ENCODE measurements at regions not wholly inside any gene's neighbourhood (a gene's known extent, or its start where the extent isn't known, plus 50 kb on each side); places are given as distances from the start of the nearest gene placed in this dataset.
"Not testable (repeated sequence)": the region's sequence is repeated elsewhere in the genome, so short reads cannot be mapped to it uniquely, and the experiment has no call there.

DNA sequence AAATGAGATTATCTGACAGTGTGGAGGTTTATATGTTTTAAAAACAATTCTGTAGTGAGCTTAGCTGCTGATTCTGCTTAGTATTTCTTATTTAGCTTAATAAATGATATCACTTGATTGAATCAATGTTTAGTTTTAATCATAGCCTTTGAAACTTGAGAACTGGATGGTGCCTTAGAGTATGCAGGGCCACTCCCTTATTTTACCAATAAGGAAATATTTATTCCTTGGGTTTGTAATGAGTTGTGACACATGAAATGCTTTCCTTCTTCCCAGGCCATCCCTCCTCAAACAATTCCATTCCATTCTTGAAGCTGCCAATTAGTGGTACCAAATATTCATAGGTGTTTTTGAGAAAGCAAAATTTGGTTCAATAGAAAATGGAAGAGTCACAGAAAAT lies 183.8 kb upstream of the DCC start:
- DNase-seq (ENCODE audit: low read depth in 2 of 3, low spot score in 1 of 3): no peak

DNA sequence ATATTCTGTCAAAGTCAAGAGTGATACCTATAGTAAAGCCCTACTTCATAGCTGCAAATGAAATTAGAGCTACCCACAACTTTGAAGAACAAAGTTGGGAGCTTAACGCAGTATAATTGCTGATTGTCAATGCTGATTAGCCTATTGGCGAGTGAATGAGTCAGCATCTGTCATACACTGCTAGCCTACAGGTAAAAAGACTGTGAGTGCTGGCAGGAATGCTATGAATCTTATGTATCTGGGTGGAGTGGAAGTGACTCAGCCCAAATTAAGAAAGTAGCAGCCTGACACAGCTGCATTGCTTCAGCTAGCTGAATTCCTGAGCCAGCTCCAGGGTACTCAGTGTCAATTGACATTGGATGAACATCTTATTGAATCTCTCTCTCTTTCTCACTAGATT lies 179.4 kb upstream of the DCC start:
- DNase-seq (ENCODE audit: low read depth in 2 of 3, low spot score in 1 of 3): no peak

DNA sequence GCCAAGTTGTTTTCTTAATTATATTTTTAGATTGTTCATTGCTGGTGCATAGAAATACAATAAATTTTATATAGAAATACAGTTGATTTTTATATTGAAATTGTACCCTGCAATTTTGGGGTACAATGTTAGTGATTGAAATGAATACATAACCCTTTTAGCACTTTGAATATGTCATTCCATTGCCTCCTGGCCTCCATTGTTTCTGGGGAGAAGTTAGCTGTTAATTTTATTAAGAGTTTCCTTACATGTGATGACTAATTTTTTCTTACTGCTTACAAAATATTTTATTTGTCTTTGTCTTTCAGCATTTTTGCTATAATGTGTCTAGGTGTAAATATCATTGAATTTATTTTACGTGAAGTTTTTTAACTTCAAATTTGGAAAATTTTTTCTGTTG lies 176.5 kb upstream of the DCC start:
- DNase-seq (ENCODE audit: low read depth in 2 of 3, low spot score in 1 of 3): no peak

DNA sequence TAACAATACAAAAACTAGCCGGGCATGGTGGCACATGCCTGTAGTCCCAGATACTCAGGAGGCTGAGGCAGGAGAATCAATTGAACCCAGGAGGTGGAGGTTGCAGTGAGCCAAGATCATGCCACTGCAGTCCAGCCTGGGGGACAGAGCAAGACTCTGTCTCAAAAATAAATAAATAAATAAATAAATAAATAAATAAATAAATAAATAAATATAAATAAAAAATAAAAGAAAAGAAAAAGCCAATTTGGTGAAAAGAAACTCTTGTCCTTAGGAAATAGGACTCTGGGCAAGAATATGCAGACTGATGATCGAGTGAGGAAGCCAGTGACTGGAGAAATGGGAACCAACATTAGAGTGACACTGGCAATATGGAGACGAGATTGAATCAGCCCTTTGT lies 171.9 kb upstream of the DCC start:
- DNase-seq (ENCODE audit: low read depth in 2 of 3, low spot score in 1 of 3): not testable (repeated sequence)

DNA sequence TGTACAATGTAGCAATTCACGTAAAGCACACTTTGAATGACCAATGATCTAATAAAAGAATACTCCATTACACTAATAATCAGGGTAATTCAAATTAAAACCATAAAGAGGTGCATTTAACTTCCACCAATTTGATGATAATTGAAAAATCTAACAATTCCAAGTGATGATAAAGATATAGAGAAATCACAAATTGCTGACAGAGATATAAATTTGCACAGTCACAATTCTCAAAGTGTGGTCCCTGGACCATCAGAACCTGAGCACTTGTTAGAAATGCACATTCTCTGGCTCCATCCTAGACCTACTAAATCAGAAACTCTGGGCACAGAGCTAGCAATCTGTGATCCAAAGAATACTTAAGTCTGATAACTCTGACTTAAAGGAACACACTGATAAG lies 165.8 kb upstream of the DCC start:
- no peak for DNase-seq (ENCODE audit: low read depth in 2 of 3, low spot score in 1 of 3)

DNA sequence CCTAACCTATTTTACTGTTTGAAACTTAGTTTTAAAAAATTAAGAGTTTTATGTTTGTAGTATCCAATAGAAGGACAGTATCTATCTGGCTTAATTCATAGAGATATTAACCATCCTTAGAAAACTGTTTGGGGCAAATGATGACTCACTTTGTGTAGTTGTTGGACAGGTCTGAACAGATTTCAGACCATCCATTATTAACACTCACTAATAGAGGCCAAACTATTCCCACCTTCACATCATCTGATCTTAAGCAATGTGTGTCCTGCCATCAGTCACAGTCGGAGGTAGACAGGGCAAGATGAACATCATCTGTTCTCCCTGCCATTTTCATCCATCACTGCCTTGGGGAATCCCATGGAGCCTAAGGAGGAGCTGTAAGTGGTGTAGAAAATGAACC lies 164.6 kb upstream of the DCC start:
- no peak for DNase-seq (ENCODE audit: low read depth in 2 of 3, low spot score in 1 of 3)

DNA sequence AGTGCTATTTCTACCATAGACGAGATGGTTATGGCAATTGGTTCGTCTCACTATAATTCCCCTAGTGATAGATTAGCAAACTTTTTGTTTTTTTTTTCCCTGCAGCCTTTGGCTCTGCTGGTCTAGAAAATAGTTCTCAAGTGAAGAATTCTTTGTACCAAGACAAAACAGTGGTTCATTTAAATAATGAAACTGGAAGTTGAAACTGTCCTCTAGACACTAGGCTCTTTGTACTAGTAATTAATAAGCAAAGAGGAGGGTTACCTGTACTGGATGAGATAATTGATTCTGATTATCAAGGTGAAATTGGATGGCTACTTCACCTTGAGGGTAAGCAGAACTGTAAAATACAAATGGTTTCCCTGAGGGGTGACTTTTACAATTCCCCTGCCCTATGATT lies 156.9 kb upstream of the DCC start:
- no peak for DNase-seq (ENCODE audit: low read depth in 2 of 3, low spot score in 1 of 3)

DNA sequence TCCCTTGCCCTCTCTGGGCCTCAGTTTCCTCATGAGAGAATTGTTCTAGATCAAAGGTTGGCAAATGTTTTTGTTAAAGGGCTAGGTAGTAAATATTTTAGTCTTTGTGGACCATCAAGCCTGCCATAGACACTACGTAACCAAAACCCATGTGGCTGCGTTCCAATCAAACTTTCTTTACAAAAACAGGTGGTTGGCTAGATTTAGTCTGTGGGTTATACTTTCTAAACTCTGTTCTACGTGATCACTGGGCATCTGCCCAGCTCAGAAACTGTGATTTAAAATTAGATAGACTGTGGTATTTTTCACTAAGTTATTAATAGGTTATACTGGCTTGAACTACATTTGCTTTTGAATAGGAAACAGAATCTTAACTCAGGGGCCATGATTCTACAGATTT lies 149.8 kb upstream of the DCC start:
- no peak for DNase-seq (ENCODE audit: low read depth in 2 of 3, low spot score in 1 of 3)

DNA sequence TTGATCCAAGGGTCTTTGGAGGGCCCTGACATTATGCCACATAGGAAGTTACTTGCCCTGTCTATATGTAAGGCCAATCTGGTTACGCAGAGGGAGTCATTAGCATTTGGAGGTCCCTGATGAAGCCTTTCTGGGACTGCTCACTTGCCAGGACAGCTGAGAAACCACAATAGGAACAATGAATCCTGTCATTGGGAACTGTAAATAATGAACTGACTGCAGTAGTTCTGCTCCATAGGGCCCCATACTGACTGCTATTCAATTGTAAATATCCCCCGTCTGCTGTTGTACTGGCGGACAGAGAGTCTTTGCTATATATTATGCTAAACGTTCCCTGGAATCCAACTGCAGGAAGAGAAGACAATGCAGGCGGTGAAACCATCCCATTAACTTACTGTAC lies 149.4 kb upstream of the DCC start:
- DNase-seq (ENCODE audit: low read depth in 2 of 3, low spot score in 1 of 3): no peak

DNA sequence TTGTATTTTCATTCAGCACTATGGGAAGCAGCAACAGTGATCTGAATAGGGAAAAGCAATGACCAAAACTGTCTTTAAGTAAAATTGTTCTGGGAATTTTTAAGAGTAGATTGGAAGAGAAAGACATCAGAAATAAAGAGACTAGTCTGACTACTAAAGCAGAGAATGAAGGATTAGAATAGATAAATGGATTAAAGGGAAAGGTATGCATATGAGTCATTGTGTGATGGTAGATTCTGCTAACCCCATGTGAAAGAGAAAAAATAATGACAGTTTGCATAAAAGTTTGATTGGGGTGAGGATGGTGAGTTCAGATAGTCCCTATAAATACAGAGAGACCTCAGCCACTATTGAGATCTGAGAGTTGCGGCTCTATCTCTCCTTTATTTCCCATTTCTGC lies 139.6 kb upstream of the DCC start:
- DNase-seq (ENCODE audit: low read depth in 2 of 3, low spot score in 1 of 3): no peak

DNA sequence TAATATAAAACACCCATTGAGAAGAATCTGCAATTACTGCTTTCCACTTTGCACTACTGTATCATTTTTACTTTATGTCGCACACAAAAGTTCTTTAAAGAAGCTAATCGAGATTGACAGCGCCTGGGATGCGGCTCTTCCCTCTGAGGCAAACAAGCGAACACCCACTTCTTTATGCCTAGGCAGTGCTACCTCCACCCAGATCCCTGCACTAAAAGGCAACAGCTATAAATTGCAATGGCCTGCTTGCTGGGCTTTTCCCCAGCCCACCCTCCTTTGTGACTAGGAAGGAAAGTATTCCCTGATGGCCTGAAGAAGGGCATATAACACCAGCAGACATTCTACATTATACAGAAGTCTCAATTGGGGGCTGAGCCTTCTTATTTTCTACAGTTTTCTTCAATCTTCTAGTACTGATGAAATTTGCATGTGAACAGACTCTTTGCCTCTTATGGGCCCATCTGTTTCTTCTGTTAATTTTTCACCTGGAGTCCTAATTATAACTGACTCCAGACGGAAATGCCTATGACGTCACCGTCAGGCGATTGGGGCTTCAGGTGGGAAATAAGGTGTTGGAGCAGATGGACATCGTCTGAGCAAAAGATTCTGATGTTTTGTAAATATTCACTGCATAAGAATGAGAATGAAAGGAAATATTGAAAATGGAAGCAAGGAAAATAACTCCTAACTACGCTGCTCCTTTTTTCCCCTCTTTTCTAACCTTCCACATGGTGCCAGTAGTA lies 138.9 kb upstream of the DCC start:
- DNase-seq (ENCODE audit: low read depth in 2 of 3, low spot score in 1 of 3): no peak

DNA sequence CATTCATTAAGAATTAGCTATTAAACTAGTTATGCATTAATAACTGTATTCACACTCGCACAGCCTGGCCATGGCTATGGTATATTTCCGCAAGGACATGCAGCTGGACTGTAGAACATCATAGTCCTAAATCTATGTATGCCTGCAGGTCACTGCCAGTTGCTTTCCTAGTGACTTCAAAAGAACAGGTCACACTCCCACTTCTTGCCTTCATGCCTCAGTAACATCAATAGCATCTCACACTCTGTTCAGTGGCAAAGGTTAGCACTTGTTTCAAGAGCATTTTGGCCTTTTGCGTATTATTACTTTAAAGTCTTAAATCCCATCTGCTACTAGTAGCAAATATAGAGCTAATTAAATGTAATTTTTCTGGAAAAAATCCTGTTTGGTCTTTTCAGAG lies 131.4 kb upstream of the DCC start:
- no peak for DNase-seq (ENCODE audit: low read depth in 2 of 3, low spot score in 1 of 3)

DNA sequence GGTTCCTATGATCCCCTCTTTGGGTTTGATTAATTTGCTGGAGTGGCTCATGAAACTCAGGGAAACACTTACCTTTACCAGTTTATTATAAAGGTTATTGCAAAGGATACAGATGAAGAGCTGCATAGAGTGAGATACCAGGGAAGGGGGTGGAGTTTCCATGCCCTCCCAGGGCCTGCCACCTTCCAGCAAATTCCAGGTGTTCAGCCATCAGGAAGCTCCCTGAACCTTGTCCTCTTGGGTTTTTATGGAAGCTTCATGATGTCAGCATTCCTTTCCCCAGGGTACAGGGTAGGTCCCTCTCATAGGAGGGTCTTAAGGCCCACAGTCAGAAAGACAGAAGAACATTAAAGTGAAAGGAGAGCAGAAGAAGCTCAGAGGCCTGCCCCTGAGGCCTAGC lies 123.9 kb upstream of the DCC start:
- DNase-seq (ENCODE audit: low read depth in 2 of 3, low spot score in 1 of 3): no peak

DNA sequence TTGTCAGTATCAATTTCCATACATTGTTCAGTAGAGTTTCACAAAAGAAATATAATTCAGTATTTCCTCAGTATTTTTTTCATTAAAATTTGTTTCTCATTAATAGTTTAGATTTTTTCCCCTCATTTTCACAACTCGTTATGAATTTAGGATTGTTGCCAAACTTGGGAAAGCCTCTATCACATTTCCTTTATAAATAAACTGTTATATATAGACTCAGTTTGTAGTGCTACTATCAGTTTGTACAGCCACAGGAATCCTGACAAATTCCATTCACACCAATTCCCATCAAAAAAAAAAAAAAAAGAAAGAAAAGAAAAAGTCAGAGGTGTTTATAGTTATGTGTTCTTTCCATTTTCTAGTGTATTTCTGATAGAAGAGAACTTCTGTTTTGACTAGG lies 123.3 kb upstream of the DCC start:
- DNase-seq (ENCODE audit: low read depth in 2 of 3, low spot score in 1 of 3): no peak

DNA sequence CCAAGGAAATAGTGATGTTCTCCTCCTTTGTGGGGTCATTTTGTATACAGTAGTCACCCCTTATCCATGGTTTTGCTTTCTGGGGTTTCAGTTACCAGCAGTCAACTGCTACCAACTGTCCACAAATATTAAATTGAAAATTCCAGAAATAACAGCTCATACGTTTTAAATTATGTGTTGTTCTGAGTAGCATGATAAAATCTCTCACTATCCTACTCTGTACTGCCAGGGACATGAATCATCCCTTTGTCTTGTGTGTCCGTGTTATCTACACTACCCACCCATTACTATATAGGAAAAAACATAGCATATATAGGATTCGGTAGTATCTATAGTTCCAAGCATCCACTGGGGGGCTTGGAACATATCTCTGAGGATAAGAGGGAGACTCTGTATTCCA lies 120.9 kb upstream of the DCC start:
- no peak for DNase-seq (ENCODE audit: low read depth in 2 of 3, low spot score in 1 of 3)

DNA sequence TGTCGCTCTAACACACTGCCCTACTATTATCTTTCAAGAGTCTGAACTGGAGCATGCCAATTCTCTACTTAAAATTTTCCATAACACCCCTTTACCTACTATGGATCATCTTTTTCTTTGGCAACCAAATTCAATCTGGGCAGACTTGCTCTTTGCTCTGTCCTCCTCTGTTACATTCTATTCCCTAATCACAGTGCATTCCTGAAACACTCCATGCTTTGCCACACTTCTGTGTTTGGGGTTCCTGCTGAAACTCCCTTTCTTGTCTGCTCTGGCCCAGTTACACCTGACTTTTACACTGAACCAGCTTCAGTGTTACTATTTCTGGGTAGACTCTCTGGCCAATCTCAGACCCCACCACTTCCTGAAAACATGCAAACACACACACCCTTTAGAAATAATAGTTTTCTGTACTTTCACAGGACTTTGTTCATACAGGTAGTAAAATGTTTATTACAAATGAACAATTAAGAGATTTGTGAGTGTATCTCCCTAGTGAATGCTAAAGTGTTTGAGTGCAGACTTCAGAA lies 119.9 kb upstream of the DCC start:
- no peak for DNase-seq (ENCODE audit: low read depth in 2 of 3, low spot score in 1 of 3)

DNA sequence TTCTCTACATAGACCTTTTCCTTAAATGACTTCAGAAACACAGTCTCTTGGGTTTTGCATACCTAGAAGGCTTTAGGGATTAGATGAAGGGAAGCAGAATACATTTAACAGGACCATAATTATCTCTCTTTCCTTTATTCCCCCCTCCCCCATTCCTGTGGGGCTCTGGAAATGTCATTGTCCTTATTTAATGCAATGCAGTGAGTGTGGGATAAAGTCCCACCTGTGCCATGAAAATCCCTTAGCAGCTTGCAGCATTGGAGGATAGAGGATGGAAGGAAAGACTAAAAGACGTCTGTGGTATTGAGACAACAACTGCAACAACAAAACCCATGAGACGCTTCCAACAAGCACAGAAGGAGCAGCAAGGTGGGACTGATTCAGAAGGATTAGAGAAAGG lies 117.8 kb upstream of the DCC start:
- DNase-seq (ENCODE audit: low read depth in 2 of 3, low spot score in 1 of 3): no peak

DNA sequence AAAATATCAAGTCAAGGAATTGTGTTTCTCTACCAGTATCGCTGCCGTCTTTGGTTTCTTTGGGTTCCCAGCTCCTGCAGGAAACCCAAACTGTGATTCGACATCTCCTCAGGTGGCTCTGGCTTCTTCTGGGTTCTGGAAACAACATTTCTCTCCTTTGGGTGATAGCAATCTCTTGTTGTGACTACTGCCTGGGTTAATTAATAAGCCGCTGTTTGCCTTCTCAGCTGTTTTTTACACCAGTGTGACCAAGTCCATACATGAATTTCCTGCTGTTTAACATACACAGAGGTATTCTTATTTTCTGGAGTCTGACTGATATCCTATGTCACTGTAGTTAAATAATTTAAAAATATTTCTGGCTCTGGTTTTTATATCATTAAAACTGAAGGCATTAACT lies 112.5 kb upstream of the DCC start:
- no peak for DNase-seq (ENCODE audit: low read depth in 2 of 3, low spot score in 1 of 3)

DNA sequence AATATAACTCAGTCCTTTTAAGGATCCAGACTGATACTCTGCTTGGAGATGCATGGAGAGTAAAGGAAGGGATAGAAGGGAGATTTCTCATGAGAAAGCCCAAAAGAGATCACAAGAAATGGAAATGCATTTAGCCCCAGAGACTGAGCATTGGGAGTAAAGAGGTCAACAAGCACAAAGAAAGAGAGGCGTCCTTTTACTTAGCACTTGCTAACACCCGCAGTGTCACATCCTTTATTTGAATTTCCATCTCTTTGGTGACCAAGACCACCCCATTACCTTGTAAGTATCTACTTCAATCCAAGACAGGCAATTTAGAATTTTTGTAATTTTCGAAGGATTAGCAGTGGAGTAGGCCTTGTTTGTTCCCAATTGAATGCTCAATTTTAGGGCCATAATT lies 111.8 kb upstream of the DCC start:
- DNase-seq (ENCODE audit: low read depth in 2 of 3, low spot score in 1 of 3): no peak

DNA sequence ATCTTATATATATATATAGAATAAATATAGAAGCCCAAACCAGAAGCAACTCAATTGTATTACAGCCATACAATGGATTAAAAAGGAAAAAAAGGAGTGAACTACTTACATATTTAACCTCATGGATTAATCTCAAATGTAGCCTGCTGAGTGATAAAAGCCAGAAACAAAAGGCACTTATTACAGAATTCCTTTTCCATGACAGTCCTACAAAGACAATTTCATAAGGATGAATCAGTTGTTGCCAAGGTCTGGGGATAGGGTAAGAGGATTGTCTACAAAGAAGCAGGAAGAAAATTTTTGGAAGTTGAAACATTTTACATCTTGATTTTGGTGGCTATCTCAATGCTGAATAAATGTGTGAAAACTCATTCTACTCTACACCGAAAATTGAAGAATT lies 103.9 kb upstream of the DCC start:
- no peak for DNase-seq (ENCODE audit: low read depth in 2 of 3, low spot score in 1 of 3)

DNA sequence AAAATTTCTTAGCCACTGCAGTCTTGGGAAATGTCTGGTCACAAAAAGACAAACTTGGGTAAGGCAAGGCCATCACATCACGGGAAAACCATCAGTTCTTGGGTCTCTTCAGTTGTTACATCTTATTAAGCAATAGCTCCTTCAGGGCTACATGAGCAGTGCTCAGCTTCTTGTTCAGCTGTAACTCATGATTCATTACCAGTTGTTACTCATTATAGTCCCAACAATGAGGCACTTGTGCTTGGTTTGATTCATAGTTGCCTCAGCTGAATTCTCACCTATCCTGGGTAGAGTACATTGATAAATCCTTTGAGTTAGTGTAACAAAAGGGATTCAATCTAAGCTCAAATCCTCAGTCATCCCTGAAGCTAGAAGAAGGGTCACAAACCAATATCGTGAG lies 102.4 kb upstream of the DCC start:
- DNase-seq (ENCODE audit: low read depth in 2 of 3, low spot score in 1 of 3): no peak

DNA sequence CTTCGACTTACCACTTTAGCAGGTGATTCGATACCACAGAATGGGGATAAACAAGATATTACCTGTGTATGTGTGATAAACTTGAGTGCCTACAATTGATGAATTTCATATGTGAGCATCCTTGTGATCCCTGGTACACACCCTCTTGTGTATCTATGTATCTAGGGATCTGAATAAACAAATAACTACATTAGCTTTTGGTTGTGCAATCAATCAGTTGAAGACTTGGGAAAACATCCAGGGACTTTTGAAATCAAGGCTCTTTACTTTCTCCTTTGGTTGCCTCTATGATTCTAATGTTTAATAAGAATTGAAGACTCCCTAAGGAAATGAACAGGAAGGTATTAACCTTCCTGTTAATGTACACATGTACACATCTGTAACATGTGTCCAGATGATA lies 97.3 kb upstream of the DCC start:
- no peak for DNase-seq (ENCODE audit: low read depth in 2 of 3, low spot score in 1 of 3)

DNA sequence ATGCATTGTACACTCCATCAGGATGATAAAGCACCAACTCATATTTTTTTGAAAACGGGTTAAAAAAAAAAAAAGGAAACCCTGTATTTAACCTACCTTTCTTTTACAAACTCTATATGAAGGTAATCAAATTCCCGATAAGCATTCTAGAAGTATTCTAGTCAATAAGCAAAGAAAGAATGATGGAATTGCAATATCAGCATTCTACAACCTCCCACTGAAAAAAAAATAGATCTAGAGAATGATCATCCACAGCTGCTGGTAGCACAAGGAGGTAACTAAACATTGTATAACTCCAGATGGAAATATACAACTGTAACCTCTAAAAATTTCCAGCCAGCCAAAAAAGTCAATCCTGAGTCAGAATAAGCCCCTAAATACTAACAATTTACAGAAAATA lies 95.3 kb upstream of the DCC start:
- DNase-seq (ENCODE audit: low read depth in 2 of 3, low spot score in 1 of 3): no peak

DNA sequence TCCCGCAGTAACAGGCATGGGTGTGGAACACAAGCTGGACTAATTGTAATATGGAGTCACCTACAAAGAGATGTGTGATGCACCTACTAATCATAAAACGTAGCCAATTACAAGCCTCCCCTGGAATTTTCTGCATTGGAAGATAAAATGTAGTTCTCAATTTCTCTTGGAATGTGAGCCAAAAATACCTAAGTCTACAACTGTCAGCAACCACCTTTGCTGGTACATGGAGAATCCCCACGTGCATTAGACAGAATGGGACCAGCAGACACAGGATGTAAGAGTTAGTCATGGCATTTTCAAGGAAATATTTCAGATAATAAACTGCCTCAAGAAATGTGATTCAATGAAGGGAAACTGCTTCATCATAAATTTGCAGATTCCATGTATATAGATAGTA lies 85.6 kb upstream of the DCC start:
- DNase-seq (ENCODE audit: low read depth in 2 of 3, low spot score in 1 of 3): no peak

Measured in stimulated activated CD4-positive, alpha-beta T cell treated with anti-CD3 and anti-CD28 coated beads, Interleukin-12 subunit alpha, Interleukin-12 subunit beta, amount 100 ng/mL, for 48 hours (primary cell).